ENCODE measurements at regions not wholly inside any gene's neighbourhood (a gene's known extent, or its start where the extent isn't known, plus 50 kb on each side); places are given as distances from the start of the nearest gene placed in this dataset.

DNA sequence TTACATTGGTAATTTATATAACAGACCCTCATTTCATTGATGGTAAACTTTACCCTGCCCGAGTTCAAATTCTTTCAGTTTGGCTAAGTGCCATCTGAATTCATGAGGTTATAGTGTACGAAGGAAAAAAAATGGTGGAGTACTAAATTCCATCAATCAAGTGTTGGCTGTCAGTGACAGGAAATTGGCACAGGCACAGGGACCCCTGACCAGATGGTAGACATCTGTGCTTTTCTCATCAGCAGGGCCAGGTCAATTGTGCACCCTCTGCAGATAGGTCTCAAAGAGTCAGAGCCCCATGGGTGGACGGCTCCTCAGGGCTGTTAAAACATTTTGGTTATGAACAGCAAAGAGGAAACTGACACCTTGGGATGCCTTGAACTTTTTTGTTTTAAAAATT is 439.2 kb downstream of the SETBP1 start:
- DNase-seq: peak; percentile 31

DNA sequence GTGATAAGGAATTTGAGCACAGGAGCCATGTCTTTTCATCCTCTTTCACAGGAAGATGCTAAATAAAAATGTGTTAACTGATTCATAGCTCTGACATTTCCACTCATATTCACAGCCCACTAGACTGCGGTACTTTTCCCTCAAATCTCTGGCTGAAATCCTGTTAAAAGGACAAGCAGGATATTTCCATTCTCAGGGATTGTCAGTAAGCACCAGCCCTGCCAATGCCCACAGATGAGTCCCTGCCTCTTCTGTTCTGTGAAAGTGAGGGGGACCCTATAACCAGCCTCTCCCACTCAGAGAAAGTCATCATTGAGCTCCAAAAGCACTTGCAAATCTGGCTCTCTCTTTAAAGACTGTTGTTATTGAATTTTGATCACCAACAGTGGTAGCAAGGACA is 440.5 kb downstream of the SETBP1 start:
- H3K27me3 ChIP-seq: no peaks in the 10 kb centered on the region
- DNase-seq: no peak
- TF ChIP-seq CTCF (IDR thresholded peaks at IDR 0.05; ENCODE audit: low read depth, low read length): no peak
- H3K9me3 ChIP-seq: no peaks in the 10 kb centered on the region
- no peak overlapping the region for H3K4me3 ChIP-seq (ENCODE audit: low read depth, low read length)
- H3K4me1 ChIP-seq: no peaks in the 10 kb centered on the region
- H3K36me3 ChIP-seq: no peaks in the 10 kb centered on the region

More for the DNA sequence above, 439.2 kb downstream of the SETBP1 start:
- Histone ChIP-seq H3K9me3 (no peaks in the 10 kb centered on the region), H3K36me3 (no peaks in the 10 kb centered on the region), H3K4me1 (no peaks in the 10 kb centered on the region), H3K27me3 (no peaks in the 10 kb centered on the region), H3K4me3 (ENCODE audit: low read depth, low read length) (no peak overlapping the region)
- TF ChIP-seq CTCF (IDR thresholded peaks at IDR 0.05; ENCODE audit: low read depth, low read length): no peak

- Histone ChIP-seq H3K4me1 (no peaks in the 10 kb centered on the region), H3K36me3 (no peaks in the 10 kb centered on the region), H3K9me3 (no peaks in the 10 kb centered on the region), H3K27me3 (no peaks in the 10 kb centered on the region), H3K4me3 (ENCODE audit: low read depth, low read length) (no peak overlapping the region)
- DNase-seq: no peak
- TF ChIP-seq CTCF (IDR thresholded peaks at IDR 0.05; ENCODE audit: low read depth, low read length): no peak
Observed at GRCh38 chr18:45122506-45122905, 441.8 kb downstream of the SETBP1 start.

DNA sequence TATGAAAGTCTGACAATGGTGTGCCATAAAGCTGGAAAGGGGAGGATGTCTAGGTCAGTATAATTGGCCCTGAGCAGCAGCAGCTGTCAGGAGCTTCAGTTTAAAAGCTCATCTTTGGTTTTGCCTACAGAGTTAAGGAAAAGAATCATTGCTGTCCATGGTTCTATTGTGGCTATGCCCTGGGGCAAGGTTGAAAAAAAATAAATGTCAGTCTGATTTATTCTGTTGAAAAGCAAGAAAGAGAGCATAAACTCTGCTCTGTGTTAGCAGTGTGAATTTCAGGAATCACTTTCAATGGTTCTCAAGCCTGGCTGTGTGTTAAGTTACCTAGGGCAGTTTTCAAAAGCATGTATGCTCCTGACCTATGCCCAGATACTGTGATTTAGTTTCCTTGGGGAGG is 446.7 kb downstream of the SETBP1 start:
- no peak for DNase-seq
- no peaks in the 10 kb centered on the region for H3K36me3 ChIP-seq
- H3K4me3 ChIP-seq (ENCODE audit: low read depth, low read length): no peak overlapping the region
- H3K4me1 ChIP-seq: no peaks in the 10 kb centered on the region
- no peaks in the 10 kb centered on the region for H3K27me3 ChIP-seq
- TF ChIP-seq CTCF (IDR thresholded peaks at IDR 0.05; ENCODE audit: low read depth, low read length): no peak
- no peaks in the 10 kb centered on the region for H3K9me3 ChIP-seq

- Histone ChIP-seq H3K4me1 (no peaks in the 10 kb centered on the region), H3K4me3 (ENCODE audit: low read depth, low read length) (no peak overlapping the region), H3K27me3 (no peaks in the 10 kb centered on the region), H3K9me3 (no peaks in the 10 kb centered on the region), H3K36me3 (no peaks in the 10 kb centered on the region)
- TF ChIP-seq CTCF (IDR thresholded peaks at IDR 0.05; ENCODE audit: low read depth, low read length): no peak
- DNase-seq: no peak
Observed at GRCh38 chr18:45133276-45133675, 452.6 kb downstream of the SETBP1 start.

- no peak for TF ChIP-seq CTCF (IDR thresholded peaks at IDR 0.05; ENCODE audit: low read depth, low read length)
- Histone ChIP-seq H3K36me3 (no peaks in the 10 kb centered on the region), H3K9me3 (no peaks in the 10 kb centered on the region), H3K4me3 (ENCODE audit: low read depth, low read length) (no peak overlapping the region), H3K4me1 (no peaks in the 10 kb centered on the region), H3K27me3 (no peaks in the 10 kb centered on the region)
- no peak for DNase-seq
Observed at GRCh38 chr18:45136381-45137086, 455.8 kb downstream of the SETBP1 start.

All from BE2C (cell line).